Sigmoid colon (tissue), 4 donors: ENCODE measurements at regions not wholly inside any gene's neighbourhood (a gene's known extent, or its start where the extent isn't known, plus 50 kb on each side); places are given as distances from the start of the nearest gene placed in this dataset.

ENCODE experiments used
- CTCF ChIP-seq, 4 experiments: fragments of 450-650 bp in 3 of 4; fragments of 200-600 bp in 1 of 4; IDR thresholded peaks; one replicate each; pipeline ENCODE4 v1.5.1; 2016 to 2019; ENCODE audit warnings: antibody characterized with exemption in 4 of 4, mild to moderate bottlenecking in 3 of 4, moderate library complexity in 2 of 4
- POLR2A ChIP-seq, 2 donors: fragments of 450-650 bp; IDR thresholded peaks; one replicate each; pipeline ENCODE4 v1.6.1; 2016; ENCODE audit warnings: antibody characterized with exemption in 2 of 2, mild to moderate bottlenecking in 2 of 2, moderate library complexity in 2 of 2
- POLR2AphosphoS5 ChIP-seq, 4 donors: sonication (generic); formaldehyde crosslinking; IDR thresholded peaks; one replicate each; pipeline ENCODE4 v1.6.1; 2017; ENCODE audit warnings: antibody characterized with exemption in 4 of 4

- TF ChIP-seq CTCF (IDR thresholded peaks at IDR 0.05) (no peak), POLR2A (IDR thresholded peaks at IDR 0.05) (no peak), POLR2AphosphoS5 (IDR thresholded peaks at IDR 0.05) (no peak)
Observed at GRCh38 chr11:37951996-37952395, 1354.0 kb upstream of the RAG2 start.
